ENCODE measurements at regions not wholly inside any gene's neighbourhood (a gene's known extent, or its start where the extent isn't known, plus 50 kb on each side); places are given as distances from the start of the nearest gene placed in this dataset.

DNA sequence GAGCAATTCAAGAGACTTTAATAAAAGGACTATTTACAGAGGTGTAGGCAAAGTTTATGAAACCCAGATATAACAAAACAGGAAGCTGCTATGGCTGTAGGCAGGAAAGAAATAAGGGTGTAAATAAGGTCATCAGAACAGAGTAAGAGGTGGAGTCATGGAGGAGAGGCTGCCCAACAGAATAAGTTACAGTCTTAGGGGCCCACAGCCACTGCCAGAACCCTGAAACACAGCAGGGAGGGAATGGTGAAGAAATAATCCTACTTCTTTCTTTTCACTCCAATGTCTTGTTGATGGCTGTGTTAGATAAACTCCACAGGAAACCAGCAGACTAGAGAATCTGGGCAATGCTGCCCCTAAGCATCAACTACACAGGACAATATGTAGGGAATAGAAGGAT, 155.8 kb upstream of the TAC1 start:
- Histone ChIP-seq H3K36me3 (ENCODE audit: insufficient read depth, low read length, poor library complexity, severe bottlenecking) (no peaks in the 10 kb centered on the region), H3K27ac (ENCODE audit: low read depth, low read length, poor library complexity, severe bottlenecking) (no peak overlapping the region), H3K4me3 (ENCODE audit: low read depth, low read length, poor library complexity, severe bottlenecking) (no peak overlapping the region), H3K4me1 (ENCODE audit: insufficient read depth, low read length, poor library complexity, severe bottlenecking) (no peaks in the 10 kb centered on the region), H3K27me3 (replicated peaks; ENCODE audit: insufficient read depth, low read depth, low read length, poor library complexity) (no peaks in the 10 kb centered on the region), H3K9me3 (ENCODE audit: low read depth, low read length, poor library complexity, severe bottlenecking) (no peaks in the 10 kb centered on the region)
- ChIA-PET CTCF (no interaction called here), POLR2A (ENCODE audit: low non-redundant PET) (no interaction called here)
- no peak for DNase-seq (ENCODE audit: low spot score)
- intact Hi-C loops (cut with micrococcal nuclease; ENCODE audit: unreplicated experiment) = no loop called here
- BruUV-seq (replicated peaks) = no TSS peak
- no peak for TF ChIP-seq EZH2 (IDR thresholded peaks at IDR 0.05; ENCODE audit: borderline replicate concordance, low read depth, low read length, poor library complexity, severe bottlenecking)
- TF ChIP-seq, protein P1, sequence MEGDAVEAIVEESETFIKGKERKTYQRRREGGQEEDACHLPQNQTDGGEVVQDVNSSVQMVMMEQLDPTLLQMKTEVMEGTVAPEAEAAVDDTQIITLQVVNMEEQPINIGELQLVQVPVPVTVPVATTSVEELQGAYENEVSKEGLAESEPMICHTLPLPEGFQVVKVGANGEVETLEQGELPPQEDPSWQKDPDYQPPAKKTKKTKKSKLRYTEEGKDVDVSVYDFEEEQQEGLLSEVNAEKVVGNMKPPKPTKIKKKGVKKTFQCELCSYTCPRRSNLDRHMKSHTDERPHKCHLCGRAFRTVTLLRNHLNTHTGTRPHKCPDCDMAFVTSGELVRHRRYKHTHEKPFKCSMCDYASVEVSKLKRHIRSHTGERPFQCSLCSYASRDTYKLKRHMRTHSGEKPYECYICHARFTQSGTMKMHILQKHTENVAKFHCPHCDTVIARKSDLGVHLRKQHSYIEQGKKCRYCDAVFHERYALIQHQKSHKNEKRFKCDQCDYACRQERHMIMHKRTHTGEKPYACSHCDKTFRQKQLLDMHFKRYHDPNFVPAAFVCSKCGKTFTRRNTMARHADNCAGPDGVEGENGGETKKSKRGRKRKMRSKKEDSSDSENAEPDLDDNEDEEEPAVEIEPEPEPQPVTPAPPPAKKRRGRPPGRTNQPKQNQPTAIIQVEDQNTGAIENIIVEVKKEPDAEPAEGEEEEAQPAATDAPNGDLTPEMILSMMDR (conservative IDR thresholded peaks at IDR 0.05; ENCODE audit: low read depth, low read length) = no peak

DNA sequence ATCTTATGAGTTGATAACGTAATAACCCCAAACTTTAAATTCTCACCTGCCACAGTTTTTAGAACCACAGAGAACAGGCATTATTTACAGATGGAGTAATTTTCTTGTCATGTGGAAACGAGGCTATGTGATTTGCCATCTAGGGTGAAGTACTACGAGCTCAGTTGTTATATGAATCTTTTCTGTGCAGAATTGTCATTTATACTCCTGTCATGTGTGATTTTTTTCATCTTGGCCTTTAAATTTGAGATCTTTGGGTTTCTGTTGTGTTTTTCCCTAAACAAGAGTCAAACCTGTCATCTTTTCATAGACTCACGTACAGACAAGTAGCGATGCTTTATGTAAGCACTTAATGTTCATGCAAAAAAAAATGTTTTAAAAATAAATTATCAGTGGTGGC, 153.7 kb upstream of the TAC1 start:
- Histone ChIP-seq H3K4me1 (ENCODE audit: insufficient read depth, low read length, poor library complexity, severe bottlenecking) (no peaks in the 10 kb centered on the region), H3K27me3 (replicated peaks; ENCODE audit: insufficient read depth, low read depth, low read length, poor library complexity) (no peaks in the 10 kb centered on the region), H3K9me3 (ENCODE audit: low read depth, low read length, poor library complexity, severe bottlenecking) (no peaks in the 10 kb centered on the region), H3K4me3 (ENCODE audit: low read depth, low read length, poor library complexity, severe bottlenecking) (no peak overlapping the region), H3K27ac (ENCODE audit: low read depth, low read length, poor library complexity, severe bottlenecking) (no peak overlapping the region), H3K36me3 (ENCODE audit: insufficient read depth, low read length, poor library complexity, severe bottlenecking) (no peaks in the 10 kb centered on the region)
- intact Hi-C loops (cut with micrococcal nuclease; ENCODE audit: unreplicated experiment) = no loop called here
- TF ChIP-seq EZH2 (IDR thresholded peaks at IDR 0.05; ENCODE audit: borderline replicate concordance, low read depth, low read length, poor library complexity, severe bottlenecking) = no peak
- TF ChIP-seq, protein P1 (conservative IDR thresholded peaks at IDR 0.05; ENCODE audit: low read depth, low read length) = no peak
- no peak for DNase-seq (ENCODE audit: low spot score)
- no TSS peak for BruUV-seq (replicated peaks)
- POLR2A ChIA-PET (ENCODE audit: low non-redundant PET) = no interaction called here
- CTCF ChIA-PET = no interaction called here

DNA sequence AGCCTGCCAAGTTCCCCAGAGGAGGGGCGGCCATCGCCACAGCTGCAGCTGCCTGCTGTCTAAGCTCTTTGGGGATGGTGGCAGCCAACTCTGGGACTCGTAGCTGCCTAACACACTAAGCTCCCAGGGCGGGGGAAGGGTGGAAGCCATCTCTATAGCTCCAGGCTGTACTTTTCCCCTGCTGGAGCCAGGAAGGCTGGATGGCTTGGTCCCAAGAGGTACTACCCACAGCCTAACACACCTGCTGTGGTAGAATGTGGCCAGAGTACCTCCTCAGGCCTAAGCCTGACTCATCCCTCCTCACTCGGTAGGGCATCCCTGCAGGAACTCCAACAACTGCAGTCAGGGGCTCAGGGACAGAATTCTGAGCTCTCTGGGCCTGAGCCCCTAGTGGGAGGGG, 151.7 kb upstream of the TAC1 start:
- no peak for TF ChIP-seq EZH2 (IDR thresholded peaks at IDR 0.05; ENCODE audit: borderline replicate concordance, low read depth, low read length, poor library complexity, severe bottlenecking)
- TF ChIP-seq, protein P1 (conservative IDR thresholded peaks at IDR 0.05; ENCODE audit: low read depth, low read length) = no peak
- Histone ChIP-seq H3K27ac (ENCODE audit: low read depth, low read length, poor library complexity, severe bottlenecking) (no peak overlapping the region), H3K9me3 (ENCODE audit: low read depth, low read length, poor library complexity, severe bottlenecking) (no peaks in the 10 kb centered on the region), H3K4me3 (ENCODE audit: low read depth, low read length, poor library complexity, severe bottlenecking) (no peak overlapping the region), H3K36me3 (ENCODE audit: insufficient read depth, low read length, poor library complexity, severe bottlenecking) (no peaks in the 10 kb centered on the region), H3K27me3 (replicated peaks; ENCODE audit: insufficient read depth, low read depth, low read length, poor library complexity) (no peaks in the 10 kb centered on the region), H3K4me1 (ENCODE audit: insufficient read depth, low read length, poor library complexity, severe bottlenecking) (no peaks in the 10 kb centered on the region)
- no peak for DNase-seq (ENCODE audit: low spot score)
- BruUV-seq (replicated peaks) = no TSS peak
- intact Hi-C loops (cut with micrococcal nuclease; ENCODE audit: unreplicated experiment) = no loop called here
- CTCF ChIA-PET = no interaction called here
- POLR2A ChIA-PET (ENCODE audit: low non-redundant PET) = no interaction called here
